HepG2 (cell line): ENCODE measurements at regions not wholly inside any gene's neighbourhood (a gene's known extent, or its start where the extent isn't known, plus 50 kb on each side); places are given as distances from the start of the nearest gene placed in this dataset.

ENCODE experiments used
- ATAC-seq: fragments of 200-7000 bp; cut with Tn5 transposase; 3 replicates; pipeline ENCODE4 v1.9.1; 2020; ENCODE audit warnings: mild to moderate bottlenecking, moderate library complexity
- BruUV-seq: library from RNA; stranded (reverse); fragments of 400-500 nt; replicated peaks from 2 replicates; lab custom pipeline; 2021; lab: Mats Ljungman, UMichigan
- CTCF ChIA-PET: fragments of 300-600 bp; formaldehyde crosslinking; extraction: SDS; loops from one replicate; lab custom pipeline; 2021; ENCODE audit warnings: low total read pairs, inconsistent platforms, low intra/inter-chr PET ratio; lab: Yijun Ruan, JAX
- POLR2A ChIA-PET: fragments of 350-600 bp; sonication (Branson Sonifier 250); formaldehyde crosslinking; loops from one replicate; lab custom pipeline; 2020; ENCODE audit warnings: antibody characterized with exemption, inconsistent platforms; lab: Yijun Ruan, JAX
- DNase-seq: peaks from one replicate; pipeline ENCODE4 v3.0.0-alpha.2; 2015; ENCODE audit warnings: low spot score
- FAIRE-seq: peaks from 3 replicates; lab custom pipeline; 2011; peaks lifted over from hg19 to GRCh38; lab: Jason Lieb, UNC
- H2AFZ ChIP-seq: one replicate; pipeline ENCODE4 v1.6.1; 2011; ENCODE audit warnings: low read length, inconsistent platforms
- H3K27ac ChIP-seq: fragments of 300-600 bp; 3 replicates; pipeline ENCODE4 v1.8.0; 2011; ENCODE audit warnings: mixed run types, mild to moderate bottlenecking, mixed read lengths, low read length, inconsistent platforms; ENCODE audit not compliant: insufficient read depth; ENCODE audit errors: extremely low read length
- H3K27me3 ChIP-seq, 2 experiments: fragments of 200-600 bp in 1 of 2; 2 replicates in 1 of 2; 3 replicates in 1 of 2; pipeline versions ENCODE4 v1.6.0 to v1.8.0; 2011; ENCODE audit warnings: low read length in 2 of 2, mild to moderate bottlenecking in 2 of 2, moderate library complexity in 2 of 2, inconsistent platforms in 1 of 2; ENCODE audit not compliant: insufficient read depth in 2 of 2, control insufficient read depth in 1 of 2
- H3K36me3 ChIP-seq, 2 experiments: fragments of 200-600 bp in 1 of 2; replicated peaks in 1 of 2; 2 replicates in 1 of 2; 3 replicates in 1 of 2; pipeline versions ENCODE4 v1.5.1 to v1.8.0; 2011; ENCODE audit warnings: low read length in 2 of 2, inconsistent platforms in 1 of 2; ENCODE audit not compliant: insufficient read depth in 2 of 2, control insufficient read depth in 1 of 2
- H3K4me1 ChIP-seq: 2 replicates; pipeline ENCODE4 v1.5.1; 2012; ENCODE audit warnings: low read length, inconsistent platforms; ENCODE audit not compliant: insufficient read depth
- H3K4me2 ChIP-seq: 2 replicates; pipeline ENCODE4 v1.6.0; 2011; ENCODE audit warnings: low read depth, low read length, inconsistent platforms
- H3K4me3 ChIP-seq, 3 experiments: fragments of 200-600 bp in 1 of 3; sonication (generic), shearing (Covaris generic) in 1 of 3; replicated peaks in 1 of 3; 2 replicates each; pipeline ENCODE4 v1.5.1; 2011 to 2016; ENCODE audit warnings: low read length in 3 of 3, inconsistent platforms in 2 of 3, low read depth in 2 of 3, mild to moderate bottlenecking in 2 of 3, control low read depth in 1 of 3, mixed read lengths in 1 of 3; ENCODE audit not compliant: insufficient read depth in 1 of 3
- H3K79me2 ChIP-seq: one replicate; pipeline ENCODE4 v1.6.1; 2011; ENCODE audit warnings: low read length, inconsistent platforms; ENCODE audit not compliant: insufficient read depth
- H3K9ac ChIP-seq: 2 replicates; pipeline ENCODE4 v1.6.0; 2011; ENCODE audit warnings: mild to moderate bottlenecking, low read depth, low read length, inconsistent platforms; ENCODE audit not compliant: insufficient read depth
- H3K9me3 ChIP-seq: 2 replicates; pipeline ENCODE4 v1.5.1; 2012; ENCODE audit warnings: mild to moderate bottlenecking, low read length
- H4K20me1 ChIP-seq: 2 replicates; pipeline ENCODE4 v1.6.0; 2011; ENCODE audit warnings: inconsistent platforms, mild to moderate bottlenecking, low read length, moderate library complexity; ENCODE audit not compliant: insufficient read depth
- ARNT ChIP-seq: fragments of 450-650 bp; IDR thresholded peaks from 2 replicates; pipeline ENCODE4 v1.6.1; 2017
- HHEX ChIP-seq: IDR thresholded peaks from 2 replicates; pipeline ENCODE4 v1.6.1; 2016; ENCODE audit warnings: control low read depth
- TBX2 ChIP-seq: sonication (generic); formaldehyde crosslinking; IDR thresholded peaks from 2 replicates; pipeline ENCODE4 v1.5.0; 2020; ENCODE audit warnings: missing genetic modification reagents, mild to moderate bottlenecking, borderline replicate concordance
- ZNF180 ChIP-seq: sonication (generic); formaldehyde crosslinking; IDR thresholded peaks from 2 replicates; pipeline ENCODE4 v1.4.0; 2020; ENCODE audit warnings: low read depth, missing genetic modification reagents, borderline replicate concordance
- ZNF350 ChIP-seq: sonication (generic); formaldehyde crosslinking; IDR thresholded peaks from 2 replicates; pipeline ENCODE4 v1.4.0; 2020; ENCODE audit warnings: mild to moderate bottlenecking, low read depth, missing genetic modification reagents, borderline replicate concordance
- ZNF746 ChIP-seq: sonication (generic); formaldehyde crosslinking; IDR thresholded peaks from 2 replicates; pipeline ENCODE4 v1.8.0; 2022; ENCODE audit warnings: mild to moderate bottlenecking, missing genetic modification reagents
- WGBS: methylation state at CpG from one replicate; pipeline ENCODE4 v1.1.6; 2017; ENCODE audit warnings: low lambda C conversion rate; 5-methylcytosine and 5-hydroxymethylcytosine counted together
- in situ Hi-C: cut with HindIII; loops from 2 replicates; pipeline ENCODE4 v1.10.0; 2017; ENCODE audit warnings: low pct_unique_long_range_greater_than_20kb; ENCODE audit not compliant: extremely low pct_ligation_motif_present
- intact Hi-C: fragments of 100-400 bp; cut with micrococcal nuclease; formaldehyde crosslinking; loops from one replicate; pipeline ENCODE4 v1.10.0; 2022; ENCODE audit not compliant: unreplicated experiment
- TF ChIP-seq, protein P1 (sequence below): sonication (generic); formaldehyde crosslinking; IDR thresholded peaks from 2 replicates; pipeline ENCODE4 v1.8.1; 2023; ENCODE audit warnings: missing genetic modification reagents, mild to moderate bottlenecking, borderline replicate concordance
- TF ChIP-seq, protein P2 (sequence below): sonication (generic); formaldehyde crosslinking; IDR thresholded peaks from 2 replicates; pipeline ENCODE4 v1.4.0; 2020; ENCODE audit warnings: missing genetic modification reagents

- in situ Hi-C loops (no loop called here), intact Hi-C loops (no loop called here)
- H3K79me2 ChIP-seq = no peaks in the 10 kb centered on the region
- H3K4me2 ChIP-seq = no peak overlapping the region
- WGBS = 64% methylated on average over 5 of the region's 5 CpGs
- FAIRE-seq = no peak
- BruUV-seq = no TSS peak
- peaks cover 8% of the 10 kb centered on the region; the same call in 1 of the 2 replicates for H3K4me1 ChIP-seq
- H2AFZ ChIP-seq = no peak overlapping the region
- CTCF ChIA-PET = no interaction called here
- H3K27ac ChIP-seq = no peak overlapping the region
- TF ChIP-seq ARNT (no peak), HHEX (CRISPR knock-in tag) (no peak), ZNF180 (CRISPR knock-in tag) (no peak), ZNF746 (CRISPR knock-in tag) (no peak), TBX2 (CRISPR knock-in tag) (no peak), ZNF350 (no peak)
- TF ChIP-seq, protein P1, sequence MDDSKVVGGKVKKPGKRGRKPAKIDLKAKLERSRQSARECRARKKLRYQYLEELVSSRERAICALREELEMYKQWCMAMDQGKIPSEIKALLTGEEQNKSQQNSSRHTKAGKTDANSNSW = no peak
- TF ChIP-seq, protein P2, sequence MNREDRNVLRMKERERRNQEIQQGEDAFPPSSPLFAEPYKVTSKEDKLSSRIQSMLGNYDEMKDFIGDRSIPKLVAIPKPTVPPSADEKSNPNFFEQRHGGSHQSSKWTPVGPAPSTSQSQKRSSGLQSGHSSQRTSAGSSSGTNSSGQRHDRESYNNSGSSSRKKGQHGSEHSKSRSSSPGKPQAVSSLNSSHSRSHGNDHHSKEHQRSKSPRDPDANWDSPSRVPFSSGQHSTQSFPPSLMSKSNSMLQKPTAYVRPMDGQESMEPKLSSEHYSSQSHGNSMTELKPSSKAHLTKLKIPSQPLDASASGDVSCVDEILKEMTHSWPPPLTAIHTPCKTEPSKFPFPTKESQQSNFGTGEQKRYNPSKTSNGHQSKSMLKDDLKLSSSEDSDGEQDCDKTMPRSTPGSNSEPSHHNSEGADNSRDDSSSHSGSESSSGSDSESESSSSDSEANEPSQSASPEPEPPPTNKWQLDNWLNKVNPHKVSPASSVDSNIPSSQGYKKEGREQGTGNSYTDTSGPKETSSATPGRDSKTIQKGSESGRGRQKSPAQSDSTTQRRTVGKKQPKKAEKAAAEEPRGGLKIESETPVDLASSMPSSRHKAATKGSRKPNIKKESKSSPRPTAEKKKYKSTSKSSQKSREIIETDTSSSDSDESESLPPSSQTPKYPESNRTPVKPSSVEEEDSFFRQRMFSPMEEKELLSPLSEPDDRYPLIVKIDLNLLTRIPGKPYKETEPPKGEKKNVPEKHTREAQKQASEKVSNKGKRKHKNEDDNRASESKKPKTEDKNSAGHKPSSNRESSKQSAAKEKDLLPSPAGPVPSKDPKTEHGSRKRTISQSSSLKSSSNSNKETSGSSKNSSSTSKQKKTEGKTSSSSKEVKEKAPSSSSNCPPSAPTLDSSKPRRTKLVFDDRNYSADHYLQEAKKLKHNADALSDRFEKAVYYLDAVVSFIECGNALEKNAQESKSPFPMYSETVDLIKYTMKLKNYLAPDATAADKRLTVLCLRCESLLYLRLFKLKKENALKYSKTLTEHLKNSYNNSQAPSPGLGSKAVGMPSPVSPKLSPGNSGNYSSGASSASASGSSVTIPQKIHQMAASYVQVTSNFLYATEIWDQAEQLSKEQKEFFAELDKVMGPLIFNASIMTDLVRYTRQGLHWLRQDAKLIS (CRISPR knock-in tag) = no peak
- TF ChIP-seq, all 625 proteins: peak for 0
- Histone ChIP-seq H3K36me3 (no peaks in the 10 kb centered on the region), H4K20me1 (no peaks in the 10 kb centered on the region), H3K27me3 (no peaks in the 10 kb centered on the region), H3K9ac (no peak overlapping the region), H3K9me3 (no peaks in the 10 kb centered on the region), H3K4me3 (no peak overlapping the region)
- DNase-seq = no peak
- POLR2A ChIA-PET = no interaction called here
- no peak for ATAC-seq
Observed at GRCh38 chr5:104298518-104298917, 735.9 kb upstream of the NUDT12 start.
